Body of pancreas (tissue), 4 donors: ENCODE measurements at regions not wholly inside any gene's neighbourhood (a gene's known extent, or its start where the extent isn't known, plus 50 kb on each side); places are given as distances from the start of the nearest gene placed in this dataset.

Source experiments
- POLR2A ChIP-seq, 3 donors: fragments of 450-650 bp; IDR thresholded peaks; one replicate each; pipeline ENCODE4 v1.6.1; 2016; ENCODE audit warnings: antibody characterized with exemption in 3 of 3, mild to moderate bottlenecking in 2 of 3
- TF ChIP-seq, protein P1 (sequence below), 7 experiments: fragments of 450-650 bp in 4 of 7; fragments of 200-600 bp in 3 of 7; sonication (generic) in 3 of 7; IDR thresholded peaks; one replicate each; pipeline ENCODE4 v1.5.1; 2016 to 2019; ENCODE audit warnings: antibody characterized with exemption in 7 of 7

DNA sequence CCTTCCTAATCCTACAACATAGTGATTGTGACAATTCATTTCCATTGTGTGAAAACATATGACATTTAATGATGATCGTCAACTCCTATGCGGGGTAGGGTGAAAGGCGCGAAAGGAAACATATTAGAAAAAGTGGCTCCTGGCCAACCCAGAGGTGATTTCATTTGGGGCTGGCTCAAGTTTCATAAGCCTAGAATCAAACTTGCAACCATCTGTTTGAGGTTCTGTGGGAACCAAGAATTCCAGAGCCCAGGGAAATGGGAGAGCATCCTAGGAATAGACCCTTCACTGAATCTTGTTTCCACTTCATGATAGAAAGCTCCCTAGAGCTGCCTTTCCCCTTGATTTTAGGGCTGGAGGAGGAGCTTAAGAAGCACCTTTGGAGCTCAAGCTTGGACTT, 101.3 kb upstream of the EGFL6 start:
- TF ChIP-seq, protein P1, sequence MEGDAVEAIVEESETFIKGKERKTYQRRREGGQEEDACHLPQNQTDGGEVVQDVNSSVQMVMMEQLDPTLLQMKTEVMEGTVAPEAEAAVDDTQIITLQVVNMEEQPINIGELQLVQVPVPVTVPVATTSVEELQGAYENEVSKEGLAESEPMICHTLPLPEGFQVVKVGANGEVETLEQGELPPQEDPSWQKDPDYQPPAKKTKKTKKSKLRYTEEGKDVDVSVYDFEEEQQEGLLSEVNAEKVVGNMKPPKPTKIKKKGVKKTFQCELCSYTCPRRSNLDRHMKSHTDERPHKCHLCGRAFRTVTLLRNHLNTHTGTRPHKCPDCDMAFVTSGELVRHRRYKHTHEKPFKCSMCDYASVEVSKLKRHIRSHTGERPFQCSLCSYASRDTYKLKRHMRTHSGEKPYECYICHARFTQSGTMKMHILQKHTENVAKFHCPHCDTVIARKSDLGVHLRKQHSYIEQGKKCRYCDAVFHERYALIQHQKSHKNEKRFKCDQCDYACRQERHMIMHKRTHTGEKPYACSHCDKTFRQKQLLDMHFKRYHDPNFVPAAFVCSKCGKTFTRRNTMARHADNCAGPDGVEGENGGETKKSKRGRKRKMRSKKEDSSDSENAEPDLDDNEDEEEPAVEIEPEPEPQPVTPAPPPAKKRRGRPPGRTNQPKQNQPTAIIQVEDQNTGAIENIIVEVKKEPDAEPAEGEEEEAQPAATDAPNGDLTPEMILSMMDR (IDR thresholded peaks at IDR 0.05): no peak
- no peak for TF ChIP-seq POLR2A (IDR thresholded peaks at IDR 0.05)
